ENCODE measurements at regions not wholly inside any gene's neighbourhood (a gene's known extent, or its start where the extent isn't known, plus 50 kb on each side); places are given as distances from the start of the nearest gene placed in this dataset.

- Mint-ChIP-seq H3K4me1 (no peaks in the 10 kb centered on the region), H3K9me3 (no peaks in the 10 kb centered on the region), H3K36me3 (ENCODE audit: low read depth) (no peaks in the 10 kb centered on the region), H3K27ac (no peak overlapping the region), H3K27me3 (no peaks in the 10 kb centered on the region), H3K4me3 (no peak overlapping the region)
- no peak for DNase-seq
- intact Hi-C loops (cut with micrococcal nuclease) = no loop called here
Observed at GRCh38 chr16:9249534-9249933, 158.1 kb downstream of the HAPSTR1 start.

DNA sequence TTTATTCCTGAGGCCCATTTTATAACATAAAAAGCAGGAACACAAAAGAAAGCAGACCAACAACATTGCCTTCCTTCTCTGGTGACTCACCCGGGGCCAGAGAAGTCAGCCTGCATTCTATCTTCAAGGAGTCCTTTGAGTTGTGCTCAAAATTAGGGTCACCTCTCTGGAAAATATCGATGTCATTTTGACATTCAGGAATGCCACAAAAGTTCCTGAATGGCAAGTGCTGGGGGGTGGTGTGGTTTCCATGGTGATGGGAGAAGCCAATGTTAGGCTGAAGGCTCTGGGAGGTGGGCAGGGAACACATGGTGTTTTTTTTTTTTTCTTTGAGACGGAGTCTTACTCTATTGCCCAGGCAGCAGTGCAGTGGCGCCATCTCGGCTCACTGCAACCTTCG lies 159.6 kb downstream of the HAPSTR1 start:
- Mint-ChIP-seq H3K4me1 (no peaks in the 10 kb centered on the region), H3K27ac (no peak overlapping the region), H3K36me3 (ENCODE audit: low read depth) (no peaks in the 10 kb centered on the region), H3K9me3 (no peaks in the 10 kb centered on the region), H3K27me3 (no peaks in the 10 kb centered on the region), H3K4me3 (no peak overlapping the region)
- intact Hi-C loops (cut with micrococcal nuclease) = no loop called here
- DNase-seq = no peak

- no peaks in the 10 kb centered on the region for H3K27me3 Mint-ChIP-seq
- H3K4me1 Mint-ChIP-seq = no peaks in the 10 kb centered on the region
- intact Hi-C loops (cut with micrococcal nuclease) = no loop called here
- no peak for DNase-seq
- H3K36me3 Mint-ChIP-seq (ENCODE audit: low read depth) = no peaks in the 10 kb centered on the region
- H3K9me3 Mint-ChIP-seq = no peaks in the 10 kb centered on the region
- no peak overlapping the region for H3K4me3 Mint-ChIP-seq
- no peak overlapping the region for H3K27ac Mint-ChIP-seq
Observed at GRCh38 chr16:9254863-9255262, 163.4 kb downstream of the HAPSTR1 start.

DNA sequence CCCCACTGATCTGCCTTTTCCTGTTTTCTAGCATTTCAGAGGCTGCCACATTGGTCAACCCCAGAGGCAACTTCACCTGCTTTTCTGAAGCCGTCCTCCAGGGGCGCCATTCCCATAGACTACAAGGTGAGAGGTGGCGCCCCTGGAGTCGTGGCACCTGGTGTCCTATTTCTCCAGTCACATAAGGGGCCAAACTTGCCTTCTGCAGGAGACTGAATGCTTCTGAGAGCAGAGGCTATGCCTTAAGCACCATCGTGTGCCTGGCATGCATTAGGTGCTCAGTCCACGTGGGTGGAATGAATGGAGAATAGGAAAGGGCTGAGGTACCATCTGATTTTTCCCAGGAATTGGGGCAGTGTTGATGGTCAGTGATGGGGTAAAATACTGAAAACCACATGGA lies 164.8 kb downstream of the HAPSTR1 start:
- Mint-ChIP-seq H3K4me1 (no peaks in the 10 kb centered on the region), H3K27ac (no peak overlapping the region), H3K4me3 (no peak overlapping the region), H3K9me3 (no peaks in the 10 kb centered on the region), H3K27me3 (no peaks in the 10 kb centered on the region), H3K36me3 (ENCODE audit: low read depth) (no peaks in the 10 kb centered on the region)
- intact Hi-C loops (cut with micrococcal nuclease) = no loop called here
- DNase-seq = peak; percentile 74

- Mint-ChIP-seq H3K36me3 (ENCODE audit: low read depth) (no peaks in the 10 kb centered on the region), H3K4me1 (no peaks in the 10 kb centered on the region), H3K27me3 (no peaks in the 10 kb centered on the region), H3K27ac (no peak overlapping the region), H3K9me3 (no peaks in the 10 kb centered on the region), H3K4me3 (no peak overlapping the region)
- intact Hi-C loops (cut with micrococcal nuclease) = no loop called here
- DNase-seq = no peak
Observed at GRCh38 chr16:9257843-9258242, 166.4 kb downstream of the HAPSTR1 start.

- H3K36me3 Mint-ChIP-seq (ENCODE audit: low read depth) = no peaks in the 10 kb centered on the region
- no peaks in the 10 kb centered on the region for H3K4me1 Mint-ChIP-seq
- intact Hi-C loops (cut with micrococcal nuclease) = no loop called here
- peak; percentile 64 for DNase-seq
- no peaks in the 10 kb centered on the region for H3K9me3 Mint-ChIP-seq
- no peak overlapping the region for H3K27ac Mint-ChIP-seq
- H3K4me3 Mint-ChIP-seq = no peak overlapping the region
- H3K27me3 Mint-ChIP-seq = no peaks in the 10 kb centered on the region
Observed at GRCh38 chr16:9258423-9259051, 167.1 kb downstream of the HAPSTR1 start.

GRCh38 chr16:9259914-9260608 lies 168.6 kb downstream of the HAPSTR1 start:
- H3K4me3 Mint-ChIP-seq = no peak overlapping the region
- no peak for DNase-seq
- intact Hi-C loops (cut with micrococcal nuclease) = no loop called here
- H3K36me3 Mint-ChIP-seq (ENCODE audit: low read depth) = no peaks in the 10 kb centered on the region
- H3K27me3 Mint-ChIP-seq = peaks cover 5% of the 10 kb centered on the region
- no peaks in the 10 kb centered on the region for H3K9me3 Mint-ChIP-seq
- no peaks in the 10 kb centered on the region for H3K4me1 Mint-ChIP-seq
- H3K27ac Mint-ChIP-seq = no peak overlapping the region

DNA sequence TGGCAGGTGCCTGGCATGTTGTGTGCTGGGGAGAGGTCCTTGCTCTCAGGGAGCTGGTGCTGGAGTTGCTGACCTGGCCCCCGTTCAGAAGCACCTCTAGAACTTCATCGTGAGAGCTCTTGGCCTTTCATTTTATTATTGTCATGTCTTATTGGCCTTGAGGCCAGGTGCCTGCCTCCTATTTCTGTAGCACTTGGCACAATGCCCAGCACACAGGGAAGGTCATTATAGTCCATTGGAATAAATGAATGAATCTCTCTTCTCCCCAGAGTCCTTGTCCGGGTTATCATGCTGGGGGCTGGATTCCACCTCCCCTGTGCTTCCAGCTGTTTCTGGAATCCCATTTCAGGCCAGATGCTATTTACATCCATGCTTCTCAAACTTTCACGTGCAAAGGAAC lies 169.2 kb downstream of the HAPSTR1 start:
- intact Hi-C loops (cut with micrococcal nuclease) = no loop called here
- no peak for DNase-seq
- H3K9me3 Mint-ChIP-seq = no peaks in the 10 kb centered on the region
- no peaks in the 10 kb centered on the region for H3K36me3 Mint-ChIP-seq (ENCODE audit: low read depth)
- H3K4me3 Mint-ChIP-seq = no peak overlapping the region
- no peaks in the 10 kb centered on the region for H3K4me1 Mint-ChIP-seq
- H3K27ac Mint-ChIP-seq = no peak overlapping the region
- peaks cover 5% of the 10 kb centered on the region for H3K27me3 Mint-ChIP-seq

GRCh38 chr16:9261376-9261775 lies 169.9 kb downstream of the HAPSTR1 start:
- Mint-ChIP-seq H3K36me3 (ENCODE audit: low read depth) (no peaks in the 10 kb centered on the region), H3K27me3 (peaks cover 5% of the 10 kb centered on the region), H3K4me3 (no peak overlapping the region), H3K27ac (no peak overlapping the region), H3K9me3 (no peaks in the 10 kb centered on the region), H3K4me1 (no peaks in the 10 kb centered on the region)
- intact Hi-C loops (cut with micrococcal nuclease) = no loop called here
- no peak for DNase-seq

- Mint-ChIP-seq H3K4me3 (no peak overlapping the region), H3K27ac (no peak overlapping the region), H3K9me3 (no peaks in the 10 kb centered on the region), H3K36me3 (ENCODE audit: low read depth) (no peaks in the 10 kb centered on the region), H3K27me3 (peaks cover 5% of the 10 kb centered on the region), H3K4me1 (no peaks in the 10 kb centered on the region)
- intact Hi-C loops (cut with micrococcal nuclease) = no loop called here
- DNase-seq = no peak
Observed at GRCh38 chr16:9262941-9263715, 171.7 kb downstream of the HAPSTR1 start.

GRCh38 chr16:9264067-9264466 lies 172.6 kb downstream of the HAPSTR1 start:
- intact Hi-C loops (cut with micrococcal nuclease) = no loop called here
- peaks cover 5% of the 10 kb centered on the region for H3K27me3 Mint-ChIP-seq
- H3K36me3 Mint-ChIP-seq (ENCODE audit: low read depth) = no peaks in the 10 kb centered on the region
- DNase-seq = no peak
- H3K4me3 Mint-ChIP-seq = no peak overlapping the region
- H3K4me1 Mint-ChIP-seq = no peaks in the 10 kb centered on the region
- no peak overlapping the region for H3K27ac Mint-ChIP-seq
- H3K9me3 Mint-ChIP-seq = no peaks in the 10 kb centered on the region

DNA sequence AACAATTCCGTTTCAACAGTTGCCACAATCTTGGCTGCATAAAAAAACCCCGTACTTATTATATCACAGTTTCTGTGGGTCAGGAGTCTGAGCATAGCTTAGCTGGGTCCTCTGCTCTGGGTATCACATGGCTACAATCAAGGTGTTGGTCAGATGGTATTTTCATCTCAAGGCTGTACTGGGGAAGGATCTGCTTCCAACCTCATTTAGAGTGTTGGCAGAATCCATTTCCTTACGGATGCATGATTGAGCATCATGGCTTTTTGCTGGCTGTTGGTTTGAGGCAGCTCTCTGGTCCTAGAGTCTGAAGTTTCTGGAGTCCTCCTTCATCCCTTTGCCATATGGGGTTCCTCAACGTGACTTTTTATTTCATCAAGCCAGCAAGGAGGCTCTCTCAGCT lies 177.0 kb downstream of the HAPSTR1 start:
- Mint-ChIP-seq H3K9me3 (no peaks in the 10 kb centered on the region), H3K4me3 (no peak overlapping the region), H3K4me1 (no peaks in the 10 kb centered on the region), H3K27ac (no peak overlapping the region), H3K36me3 (ENCODE audit: low read depth) (no peaks in the 10 kb centered on the region), H3K27me3 (peaks cover 5% of the 10 kb centered on the region)
- DNase-seq = no peak
- intact Hi-C loops (cut with micrococcal nuclease) = no loop called here

- no peak for DNase-seq
- H3K36me3 Mint-ChIP-seq (ENCODE audit: low read depth) = no peaks in the 10 kb centered on the region
- H3K4me1 Mint-ChIP-seq = no peaks in the 10 kb centered on the region
- H3K4me3 Mint-ChIP-seq = no peak overlapping the region
- intact Hi-C loops (cut with micrococcal nuclease) = no loop called here
- H3K27ac Mint-ChIP-seq = no peak overlapping the region
- no peaks in the 10 kb centered on the region for H3K9me3 Mint-ChIP-seq
- no peaks in the 10 kb centered on the region for H3K27me3 Mint-ChIP-seq
Observed at GRCh38 chr16:9270424-9270823, 179.0 kb downstream of the HAPSTR1 start.

DNA sequence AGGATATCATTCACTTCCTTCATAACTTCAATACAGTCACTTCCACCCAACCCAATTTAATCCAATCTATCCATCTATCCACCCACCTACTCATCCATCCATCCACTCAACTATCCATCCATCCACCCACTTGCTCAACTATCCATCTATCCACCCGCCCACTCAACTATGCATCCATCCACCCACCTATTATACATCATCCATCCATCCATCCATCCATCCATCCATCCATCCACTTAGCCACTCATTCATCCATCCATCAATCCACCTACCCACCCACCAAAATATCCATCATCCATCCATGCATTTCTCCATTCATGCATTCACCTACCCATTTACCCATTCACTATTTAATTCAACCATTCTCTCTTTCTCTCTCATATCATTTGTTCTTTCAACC lies 179.5 kb downstream of the HAPSTR1 start:
- H3K4me3 Mint-ChIP-seq = no peak overlapping the region
- H3K27ac Mint-ChIP-seq = no peak overlapping the region
- no peak for DNase-seq
- no peaks in the 10 kb centered on the region for H3K27me3 Mint-ChIP-seq
- H3K4me1 Mint-ChIP-seq = no peaks in the 10 kb centered on the region
- H3K36me3 Mint-ChIP-seq (ENCODE audit: low read depth) = no peaks in the 10 kb centered on the region
- intact Hi-C loops (cut with micrococcal nuclease) = no loop called here
- H3K9me3 Mint-ChIP-seq = no peaks in the 10 kb centered on the region
